ENCODE measurements at regions not wholly inside any gene's neighbourhood (a gene's known extent, or its start where the extent isn't known, plus 50 kb on each side); places are given as distances from the start of the nearest gene placed in this dataset.

DNA sequence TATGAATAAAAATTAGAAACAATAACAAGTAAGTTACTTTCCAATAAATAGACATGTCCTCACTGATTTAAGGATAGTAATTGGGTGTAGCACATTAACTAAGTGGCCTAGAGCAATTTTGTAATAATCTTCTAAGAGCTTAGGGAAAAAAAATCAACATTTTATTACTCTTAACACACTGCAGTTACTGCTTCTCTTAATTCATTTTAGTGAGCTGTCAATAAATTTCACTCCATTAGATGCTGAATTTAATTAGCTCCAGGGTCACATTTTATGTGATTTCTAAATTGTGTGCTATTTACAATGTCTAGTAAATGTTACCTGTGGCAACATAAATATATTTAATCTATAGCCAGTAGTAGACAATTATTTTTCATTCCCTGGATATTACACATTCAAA is 612.0 kb downstream of the C4orf33 start:
- Mint-ChIP-seq H3K4me1 (ENCODE audit: low read depth, unreplicated experiment) (peaks cover 2% of the 10 kb centered on the region), H3K36me3 (ENCODE audit: unreplicated experiment) (no peaks in the 10 kb centered on the region), H3K27ac (ENCODE audit: unreplicated experiment) (no peak overlapping the region), H3K9me3 (ENCODE audit: unreplicated experiment) (no peaks in the 10 kb centered on the region), H3K27me3 (ENCODE audit: unreplicated experiment) (peaks cover 2% of the 10 kb centered on the region), H3K4me3 (ENCODE audit: unreplicated experiment) (no peak overlapping the region)
- DNase-seq = no peak
- no peak for TF ChIP-seq CTCF (IDR thresholded peaks at IDR 0.05; ENCODE audit: partially characterized antibody, unreplicated experiment)

DNA sequence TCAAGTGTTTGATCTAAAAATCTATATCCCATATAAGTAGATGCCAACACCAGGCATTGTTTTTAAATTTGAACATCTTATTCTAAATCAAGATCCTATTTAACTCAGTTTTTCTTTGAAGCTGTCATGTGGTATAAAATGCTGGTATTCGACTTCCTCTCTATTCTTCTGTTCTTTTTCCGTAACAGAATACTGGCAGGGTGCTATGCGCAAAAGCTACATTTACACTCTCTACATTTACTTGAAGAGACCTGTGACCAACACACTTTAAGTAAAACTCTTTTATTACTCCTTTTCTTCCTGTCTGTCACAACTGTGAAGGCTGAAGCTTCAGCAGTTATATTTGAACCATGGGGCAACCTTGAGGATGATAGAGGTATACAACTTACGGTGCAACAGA is 612.8 kb downstream of the C4orf33 start:
- no peaks in the 10 kb centered on the region for H3K36me3 Mint-ChIP-seq (ENCODE audit: unreplicated experiment)
- H3K9me3 Mint-ChIP-seq (ENCODE audit: unreplicated experiment) = no peaks in the 10 kb centered on the region

GRCh38 chr4:129738175-129738574 is 642.2 kb downstream of the C4orf33 start:
- Mint-ChIP-seq H3K4me3 (ENCODE audit: unreplicated experiment) (no peak overlapping the region), H3K27me3 (ENCODE audit: unreplicated experiment) (no peaks in the 10 kb centered on the region), H3K27ac (ENCODE audit: unreplicated experiment) (no peak overlapping the region), H3K9me3 (ENCODE audit: unreplicated experiment) (no peaks in the 10 kb centered on the region), H3K36me3 (ENCODE audit: unreplicated experiment) (no peaks in the 10 kb centered on the region), H3K4me1 (ENCODE audit: low read depth, unreplicated experiment) (no peaks in the 10 kb centered on the region)
- no peak for TF ChIP-seq CTCF (IDR thresholded peaks at IDR 0.05; ENCODE audit: partially characterized antibody, unreplicated experiment)
- DNase-seq = no peak

More for the DNA sequence above, 612.8 kb downstream of the C4orf33 start:
- Mint-ChIP-seq H3K27me3 (ENCODE audit: unreplicated experiment) (peaks cover 2% of the 10 kb centered on the region), H3K27ac (ENCODE audit: unreplicated experiment) (no peak overlapping the region), H3K4me3 (ENCODE audit: unreplicated experiment) (no peak overlapping the region), H3K4me1 (ENCODE audit: low read depth, unreplicated experiment) (peaks cover 2% of the 10 kb centered on the region)
- DNase-seq = no peak
- no peak for TF ChIP-seq CTCF (IDR thresholded peaks at IDR 0.05; ENCODE audit: partially characterized antibody, unreplicated experiment)

DNA sequence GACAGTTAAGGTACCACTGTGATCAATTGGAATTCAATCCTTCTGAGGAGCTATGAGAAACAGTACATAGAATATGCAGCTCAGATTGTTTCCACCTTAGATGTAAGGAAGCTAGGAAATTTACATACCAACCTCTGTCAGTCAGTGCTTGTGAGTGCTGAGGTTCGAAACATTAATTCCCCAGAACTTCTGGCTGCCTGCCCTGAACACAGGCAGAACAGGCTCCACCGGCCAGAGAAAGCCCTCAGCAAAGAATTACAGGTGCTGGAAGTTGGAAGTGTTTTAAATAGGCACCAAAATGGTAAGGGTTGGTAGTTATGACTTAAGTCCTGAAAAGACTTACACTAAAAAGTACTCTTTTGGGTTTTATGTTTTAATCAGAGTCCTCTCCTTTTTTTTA is 651.8 kb downstream of the C4orf33 start:
- Mint-ChIP-seq H3K27me3 (ENCODE audit: unreplicated experiment) (no peaks in the 10 kb centered on the region), H3K9me3 (ENCODE audit: unreplicated experiment) (no peaks in the 10 kb centered on the region), H3K27ac (ENCODE audit: unreplicated experiment) (no peak overlapping the region), H3K4me1 (ENCODE audit: low read depth, unreplicated experiment) (no peaks in the 10 kb centered on the region), H3K36me3 (ENCODE audit: unreplicated experiment) (no peaks in the 10 kb centered on the region), H3K4me3 (ENCODE audit: unreplicated experiment) (no peak overlapping the region)
- no peak for TF ChIP-seq CTCF (IDR thresholded peaks at IDR 0.05; ENCODE audit: partially characterized antibody, unreplicated experiment)
- DNase-seq = no peak

DNA sequence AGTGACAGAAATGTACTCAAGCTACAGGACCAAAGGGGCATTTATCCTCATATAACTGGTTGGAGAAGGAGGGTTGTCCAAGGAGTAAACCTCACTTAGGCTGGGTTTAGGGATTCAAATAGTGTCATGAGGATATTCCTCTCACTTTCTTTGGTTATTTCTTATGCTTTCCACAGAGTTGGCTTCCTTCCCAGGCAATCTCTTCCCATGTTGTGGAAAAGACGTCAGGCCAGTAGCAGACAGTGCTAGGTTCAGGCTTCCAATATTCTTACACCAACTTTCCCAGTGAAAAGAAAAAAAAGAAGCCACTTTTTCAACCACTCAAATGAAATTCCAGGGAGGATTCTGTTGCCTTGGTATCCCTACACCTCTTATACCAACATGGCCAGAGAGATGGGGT is 653.0 kb downstream of the C4orf33 start:
- H3K4me1 Mint-ChIP-seq (ENCODE audit: low read depth, unreplicated experiment) = no peaks in the 10 kb centered on the region
- no peak overlapping the region for H3K4me3 Mint-ChIP-seq (ENCODE audit: unreplicated experiment)
- no peak for DNase-seq
- no peaks in the 10 kb centered on the region for H3K9me3 Mint-ChIP-seq (ENCODE audit: unreplicated experiment)
- H3K27ac Mint-ChIP-seq (ENCODE audit: unreplicated experiment) = no peak overlapping the region
- H3K36me3 Mint-ChIP-seq (ENCODE audit: unreplicated experiment) = no peaks in the 10 kb centered on the region
- TF ChIP-seq CTCF (IDR thresholded peaks at IDR 0.05; ENCODE audit: partially characterized antibody, unreplicated experiment) = no peak
- no peaks in the 10 kb centered on the region for H3K27me3 Mint-ChIP-seq (ENCODE audit: unreplicated experiment)

Data from glutamatergic neuron (in vitro differentiated cells).